ENCODE measurements at regions not wholly inside any gene's neighbourhood (a gene's known extent, or its start where the extent isn't known, plus 50 kb on each side); places are given as distances from the start of the nearest gene placed in this dataset.

- TF ChIP-seq, protein P1, sequence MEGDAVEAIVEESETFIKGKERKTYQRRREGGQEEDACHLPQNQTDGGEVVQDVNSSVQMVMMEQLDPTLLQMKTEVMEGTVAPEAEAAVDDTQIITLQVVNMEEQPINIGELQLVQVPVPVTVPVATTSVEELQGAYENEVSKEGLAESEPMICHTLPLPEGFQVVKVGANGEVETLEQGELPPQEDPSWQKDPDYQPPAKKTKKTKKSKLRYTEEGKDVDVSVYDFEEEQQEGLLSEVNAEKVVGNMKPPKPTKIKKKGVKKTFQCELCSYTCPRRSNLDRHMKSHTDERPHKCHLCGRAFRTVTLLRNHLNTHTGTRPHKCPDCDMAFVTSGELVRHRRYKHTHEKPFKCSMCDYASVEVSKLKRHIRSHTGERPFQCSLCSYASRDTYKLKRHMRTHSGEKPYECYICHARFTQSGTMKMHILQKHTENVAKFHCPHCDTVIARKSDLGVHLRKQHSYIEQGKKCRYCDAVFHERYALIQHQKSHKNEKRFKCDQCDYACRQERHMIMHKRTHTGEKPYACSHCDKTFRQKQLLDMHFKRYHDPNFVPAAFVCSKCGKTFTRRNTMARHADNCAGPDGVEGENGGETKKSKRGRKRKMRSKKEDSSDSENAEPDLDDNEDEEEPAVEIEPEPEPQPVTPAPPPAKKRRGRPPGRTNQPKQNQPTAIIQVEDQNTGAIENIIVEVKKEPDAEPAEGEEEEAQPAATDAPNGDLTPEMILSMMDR (IDR thresholded peaks at IDR 0.05; ENCODE audit: low read depth, low read length, poor library complexity, severe bottlenecking): no peak
- no peak for TF ChIP-seq EZH2phosphoT487 (IDR thresholded peaks at IDR 0.05; ENCODE audit: borderline replicate concordance, low read length)
Measured at GRCh38 chr14:105682956-105683570, 156.7 kb downstream of the TMEM121 start.

All from DOHH2 (cell line).